HG02763 (cell line): ENCODE measurements at regions not wholly inside any gene's neighbourhood (a gene's known extent, or its start where the extent isn't known, plus 50 kb on each side); places are given as distances from the start of the nearest gene placed in this dataset.
"Not testable (repeated sequence)": the region's sequence is repeated elsewhere in the genome, so short reads cannot be mapped to it uniquely, and the experiment has no call there.

Experiments
- ATAC-seq: cut with Tn5 transposase; IDR thresholded peaks from one replicate; pipeline ENCODE4 v1.9.1; 2021; ENCODE audit warnings: mild to moderate bottlenecking, moderate library complexity; ENCODE audit not compliant: unreplicated experiment

DNA sequence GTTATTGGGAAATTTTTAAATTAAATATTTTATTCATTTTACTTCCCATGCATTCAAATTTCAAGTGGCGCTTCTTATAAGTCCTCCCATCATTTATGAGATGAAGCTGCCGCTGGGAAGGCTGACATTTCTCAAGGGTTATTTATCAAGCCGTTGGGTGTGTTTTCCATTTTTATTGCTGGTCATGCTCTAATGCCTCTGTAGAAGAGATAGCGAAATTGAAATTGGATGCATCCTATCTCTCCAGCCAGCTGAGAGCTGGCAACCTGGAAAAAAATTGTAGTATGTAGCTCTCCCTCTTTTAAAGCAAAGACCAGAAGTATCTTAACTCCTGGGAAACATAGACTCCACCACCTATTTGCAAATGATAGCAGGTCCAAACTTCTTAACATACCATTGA, 135.9 kb downstream of the C6orf118 start:
- no peak for ATAC-seq

GRCh38 chr6:165167861-165168260, 141.5 kb downstream of the C6orf118 start:
- no peak for ATAC-seq

DNA sequence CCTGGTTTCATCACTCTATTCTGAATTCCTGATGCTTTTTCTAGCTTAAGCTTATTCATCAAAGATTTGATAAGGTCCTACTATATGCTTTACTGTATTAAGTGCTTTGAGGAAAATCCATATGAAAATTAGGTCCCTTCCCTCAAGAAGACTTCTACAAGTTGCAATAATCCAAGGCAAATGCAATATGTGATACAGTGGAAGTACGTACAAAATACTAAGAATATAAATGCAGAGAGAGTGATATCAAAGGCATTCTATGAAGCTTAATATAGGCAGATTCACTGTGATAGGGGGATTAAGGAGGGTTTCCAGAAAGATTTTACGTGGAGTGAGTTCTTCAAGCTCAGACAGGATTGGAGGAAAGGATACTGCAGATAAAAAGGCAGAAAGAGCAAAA, 142.1 kb downstream of the C6orf118 start:
- no peak for ATAC-seq

GRCh38 chr6:165163519-165163918, 145.9 kb downstream of the C6orf118 start:
- ATAC-seq, result no peak

GRCh38 chr6:165159460-165159859, 149.9 kb downstream of the C6orf118 start:
- ATAC-seq, result no peak

- ATAC-seq, result no peak
These were observed 162.9 kb downstream of the C6orf118 start for GRCh38 chr6:165146456-165146855.

DNA sequence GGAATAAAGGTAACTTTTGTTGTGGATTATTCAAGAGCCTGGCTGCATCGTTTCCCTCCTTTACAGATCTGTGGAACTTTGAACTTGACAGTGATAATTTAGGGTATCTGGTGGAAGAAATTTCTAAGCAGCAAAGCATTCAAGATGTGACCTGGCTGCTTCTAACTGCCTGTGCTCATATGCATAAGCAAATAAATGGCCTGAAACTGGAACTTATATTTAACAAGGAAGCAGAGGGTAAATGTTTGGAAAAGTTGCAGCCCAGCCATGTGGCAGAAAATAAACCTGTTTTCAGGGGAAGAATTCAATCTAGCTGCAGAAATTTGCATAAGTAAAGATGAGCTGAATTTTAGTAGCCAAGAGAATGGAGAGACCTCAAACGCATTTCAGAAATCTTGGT, 173.5 kb downstream of the C6orf118 start:
- ATAC-seq, result no peak

- ATAC-seq, result no peak
These were observed 180.3 kb downstream of the C6orf118 start for GRCh38 chr6:165129086-165129485.

DNA sequence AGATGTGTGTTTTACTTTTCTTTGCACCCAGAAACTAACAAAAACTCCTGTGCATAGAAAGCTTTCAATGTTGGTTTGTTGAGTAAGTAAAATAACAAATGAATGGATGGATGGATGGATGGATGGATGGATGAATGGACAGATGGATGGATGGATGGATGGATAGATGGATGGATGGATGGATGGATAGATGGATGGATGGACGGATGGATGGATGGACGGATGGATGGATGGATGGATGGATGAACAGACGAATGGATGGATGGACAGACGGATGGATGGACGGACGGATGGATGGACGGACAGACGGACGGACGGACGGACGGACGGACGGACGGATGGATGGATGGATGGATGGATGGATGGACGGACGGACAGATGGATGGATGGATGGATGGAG, 181.7 kb downstream of the C6orf118 start:
- ATAC-seq, result not testable (repeated sequence)

DNA sequence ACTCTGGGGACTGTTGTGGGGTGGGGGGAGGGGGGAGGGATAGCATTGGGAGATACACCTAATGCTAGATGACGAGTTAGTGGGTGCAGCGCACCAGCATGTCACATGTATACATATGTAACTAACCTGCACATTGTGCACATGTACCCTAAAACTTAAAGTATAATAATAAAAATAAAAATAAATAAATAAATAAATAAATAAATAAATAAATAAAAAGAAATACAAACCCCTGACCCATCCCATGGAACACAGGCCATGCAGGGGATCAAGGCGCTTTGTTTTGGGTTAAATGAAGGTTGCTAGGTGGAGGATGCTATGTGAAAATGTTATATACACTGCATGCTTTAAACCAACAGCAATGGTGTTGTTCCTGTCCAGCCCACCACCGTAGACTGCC, 184.7 kb downstream of the C6orf118 start:
- ATAC-seq, result not testable (repeated sequence)

DNA sequence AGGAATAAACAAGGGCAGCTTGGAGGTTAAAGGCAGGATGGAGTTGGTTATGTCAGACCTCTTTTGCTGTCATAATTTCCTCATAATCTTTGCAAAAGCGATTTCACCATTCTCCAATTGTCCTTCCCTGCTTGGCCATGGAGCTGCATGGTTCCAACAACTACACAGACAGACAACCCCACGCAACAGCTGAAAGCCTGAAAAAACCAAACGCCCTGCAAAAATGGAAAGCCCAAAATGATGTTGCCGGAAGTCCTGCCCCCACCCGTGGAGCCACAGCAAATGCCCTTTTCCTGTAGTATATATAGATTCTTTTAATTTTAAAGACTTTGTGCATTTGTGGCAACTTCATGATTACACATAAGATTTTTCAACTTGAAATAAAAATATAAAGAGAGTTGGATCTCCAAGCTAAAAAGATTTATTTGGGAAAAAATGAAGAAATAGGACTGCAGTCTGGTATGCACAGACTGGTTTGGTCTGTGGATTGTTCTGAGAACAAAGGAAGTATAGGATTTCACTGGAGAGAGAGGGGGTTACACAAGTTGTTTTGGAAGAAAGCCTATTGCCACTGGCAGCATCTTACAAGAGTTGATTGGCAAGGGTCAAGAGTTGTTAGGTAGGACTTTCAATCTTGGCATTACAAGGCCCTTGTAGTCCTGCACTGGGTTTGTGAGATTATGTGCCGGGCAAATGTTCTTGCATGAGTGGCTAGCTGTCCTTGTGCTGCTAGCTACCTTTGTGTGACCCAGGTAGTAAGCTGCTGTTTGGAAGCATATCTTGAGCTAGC, 190.0 kb downstream of the C6orf118 start:
- no peak for ATAC-seq

DNA sequence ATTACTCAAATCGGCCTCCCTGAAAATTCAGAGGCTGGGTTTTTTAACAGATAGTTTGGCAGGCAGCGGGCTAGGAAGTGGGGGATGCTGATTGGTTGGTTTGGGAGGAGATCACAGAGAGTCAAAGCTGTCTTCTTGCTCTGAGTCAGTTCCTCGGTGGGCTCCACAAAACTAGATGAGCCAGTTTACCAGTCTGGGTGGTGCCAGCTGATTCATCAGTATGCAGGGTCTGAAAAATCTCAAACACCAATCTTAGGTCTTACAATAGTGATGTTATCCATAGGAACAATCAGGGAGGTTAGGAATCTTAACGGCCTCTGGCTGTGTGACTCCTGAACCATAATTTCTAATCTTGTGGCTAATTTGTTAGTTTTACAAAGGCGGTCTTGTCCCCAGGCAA, 190.7 kb downstream of the C6orf118 start:
- no peak for ATAC-seq

GRCh38 chr6:165117806-165118205, 191.6 kb downstream of the C6orf118 start:
- ATAC-seq, result no peak

DNA sequence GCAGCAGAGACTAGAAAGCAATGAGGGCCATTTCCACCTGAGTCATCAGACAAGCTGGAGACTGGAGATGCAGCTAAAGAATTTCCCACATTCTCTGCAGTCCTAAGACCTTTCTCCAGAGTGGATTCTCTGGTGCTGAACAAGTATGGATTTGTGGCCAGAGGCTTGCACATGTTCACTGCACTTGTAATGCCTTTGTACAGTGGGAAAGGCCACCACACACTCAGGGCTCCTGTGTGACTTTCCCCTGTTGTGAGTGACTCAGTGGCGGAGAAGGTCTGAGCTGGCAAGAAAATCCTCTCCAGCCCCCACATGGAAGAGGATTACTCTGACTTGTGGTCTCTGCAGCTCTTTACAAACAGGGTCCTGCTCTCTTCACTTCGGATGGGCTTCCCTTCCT, 192.3 kb downstream of the C6orf118 start:
- ATAC-seq, result no peak

- ATAC-seq, result no peak
These were observed 198.5 kb downstream of the C6orf118 start for GRCh38 chr6:165110860-165111259.

- no peak for ATAC-seq
These were observed 200.4 kb downstream of the C6orf118 start for GRCh38 chr6:165109011-165109410.

GRCh38 chr6:165106261-165106660, 203.1 kb downstream of the C6orf118 start:
- ATAC-seq, result no peak

- ATAC-seq, result no peak
These were observed 211.2 kb downstream of the C6orf118 start for GRCh38 chr6:165098165-165098564.

DNA sequence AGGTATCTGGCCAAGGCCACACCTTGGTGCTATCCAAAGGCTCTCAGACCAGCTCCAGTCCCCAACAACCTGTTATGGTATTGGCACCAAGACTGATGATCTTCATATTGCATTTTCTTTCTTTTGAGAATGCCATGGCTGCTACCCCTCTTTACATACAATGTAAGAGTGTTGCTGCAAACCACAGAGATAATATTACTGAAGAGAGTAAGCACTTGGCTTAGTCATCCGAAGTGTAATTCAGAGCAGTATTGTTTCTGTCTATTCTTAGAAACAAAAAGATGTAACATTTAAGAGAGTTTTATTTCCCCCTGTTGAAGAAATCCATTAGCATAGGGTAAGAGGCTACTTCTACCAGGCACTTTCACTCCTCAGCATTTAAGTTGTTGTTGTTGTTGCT, 212.5 kb downstream of the C6orf118 start:
- ATAC-seq, result no peak

GRCh38 chr6:165096209-165096608, 213.2 kb downstream of the C6orf118 start:
- no peak for ATAC-seq

GRCh38 chr6:165092881-165093595, 216.4 kb downstream of the C6orf118 start:
- no peak for ATAC-seq

GRCh38 chr6:165091121-165091785, 218.2 kb downstream of the C6orf118 start:
- ATAC-seq, result no peak
